H1 (cell line): ENCODE measurements at regions not wholly inside any gene's neighbourhood (a gene's known extent, or its start where the extent isn't known, plus 50 kb on each side); places are given as distances from the start of the nearest gene placed in this dataset.

Experiments
- CTCF ChIA-PET: fragments of 300-600 bp; sonication (Branson Sonifier 250); formaldehyde crosslinking; loops from one replicate; lab custom pipeline; 2021; ENCODE audit not compliant: partially characterized antibody; lab: Charles Lee
- POLR2A ChIA-PET: fragments of 300-600 bp; sonication (Branson Sonifier 250); formaldehyde crosslinking; loops from one replicate; lab custom pipeline; 2021; ENCODE audit warnings: inconsistent platforms; ENCODE audit not compliant: partially characterized antibody; lab: Charles Lee
- DNase-seq, 2 experiments: peaks; one replicate each; pipeline versions ENCODE4 v3.0.0 to v3.0.0-alpha.2; 2010 to 2022; ENCODE audit warnings: low spot score in 2 of 2, low read depth in 1 of 2, mixed read lengths in 1 of 2
- FAIRE-seq: peaks from 2 replicates; lab custom pipeline; 2011; peaks lifted over from hg19 to GRCh38; lab: Jason Lieb, UNC
- H2AFZ ChIP-seq: 2 replicates; pipeline ENCODE4 v1.8.1; 2012; ENCODE audit warnings: low read length, inconsistent platforms
- H2AK5ac ChIP-seq: 2 replicates; pipeline ENCODE4 v1.6.1; 2013; ENCODE audit warnings: low read depth, low read length
- H2BK120ac ChIP-seq: replicated peaks from 2 replicates; pipeline ENCODE3; 2013; ENCODE audit warnings: low read depth, low read length, inconsistent platforms
- H2BK12ac ChIP-seq: 2 replicates; pipeline ENCODE4 v1.6.1; 2013; ENCODE audit warnings: low read depth, low read length
- H2BK15ac ChIP-seq: 2 replicates; pipeline ENCODE4 v1.6.1; 2013; ENCODE audit warnings: low read length
- H2BK20ac ChIP-seq: 2 replicates; pipeline ENCODE4 v1.6.1; 2013; ENCODE audit warnings: low read length
- H2BK5ac ChIP-seq: 2 replicates; pipeline ENCODE4 v1.6.1; 2013; ENCODE audit warnings: low read depth, low read length
- H3K14ac ChIP-seq: 2 replicates; pipeline ENCODE4 v1.6.1; 2013; ENCODE audit warnings: inconsistent platforms; ENCODE audit not compliant: insufficient read length
- H3K18ac ChIP-seq: 2 replicates; pipeline ENCODE4 v1.6.1; 2013; ENCODE audit warnings: low read length; ENCODE audit errors: extremely low read depth
- H3K23ac ChIP-seq: 2 replicates; pipeline ENCODE4 v1.6.1; 2013; ENCODE audit warnings: inconsistent platforms; ENCODE audit not compliant: insufficient read length
- H3K23me2 ChIP-seq: 2 replicates; pipeline ENCODE4 v1.6.1; 2013; ENCODE audit warnings: low read depth, low read length
- H3K27ac ChIP-seq: 2 replicates; pipeline ENCODE4 v1.6.1; 2011; ENCODE audit warnings: low read depth, low read length, inconsistent platforms
- H3K27me3 ChIP-seq, 4 experiments: replicated peaks in 1 of 4; 1 replicate in 1 of 4; 2 replicates in 3 of 4; pipeline versions ENCODE4 v1.6.1 to v1.8.1; 2011 to 2013; ENCODE audit warnings: low read length in 3 of 4, mild to moderate bottlenecking in 3 of 4, inconsistent platforms in 2 of 4, mixed read lengths in 2 of 4, moderate library complexity in 1 of 4; ENCODE audit not compliant: control insufficient read depth in 3 of 4, insufficient read depth in 3 of 4; ENCODE audit errors: extremely low read depth in 1 of 4
- H3K36me3 ChIP-seq, 4 experiments: 2 replicates each; pipeline versions ENCODE4 v1.6.1 to v1.8.1; 2011 to 2013; ENCODE audit warnings: mild to moderate bottlenecking in 4 of 4, low read length in 3 of 4, moderate library complexity in 2 of 4, control low read depth in 1 of 4, inconsistent platforms in 1 of 4; ENCODE audit not compliant: insufficient read depth in 4 of 4, control insufficient read depth in 2 of 4
- H3K4ac ChIP-seq: replicated peaks from 2 replicates; pipeline ENCODE3; 2013; ENCODE audit warnings: low read length, low read depth, mixed read lengths, inconsistent platforms; ENCODE audit not compliant: insufficient read length
- H3K4me1 ChIP-seq, 4 experiments: replicated peaks in 1 of 4; 1 replicate in 1 of 4; 2 replicates in 3 of 4; pipeline versions ENCODE4 v1.6.1 to v1.8.1; 2011 to 2013; ENCODE audit warnings: low read length in 3 of 4, inconsistent platforms in 2 of 4, mixed read lengths in 1 of 4; ENCODE audit not compliant: insufficient read depth in 4 of 4, control insufficient read depth in 3 of 4
- H3K4me2 ChIP-seq, 2 experiments: 2 replicates each; pipeline versions ENCODE4 v1.6.1 to v1.8.1; 2011 to 2013; ENCODE audit warnings: low read depth in 2 of 2, low read length in 2 of 2, control low read depth in 1 of 2, inconsistent platforms in 1 of 2, mild to moderate bottlenecking in 1 of 2; ENCODE audit not compliant: insufficient read depth in 1 of 2
- H3K4me3 ChIP-seq, 4 experiments: fragments of 200-600, 300-600 bp in 1 of 4; sonication (generic), shearing (Covaris generic), sonication (Bioruptor Twin) in 1 of 4; 2 replicates each; pipeline versions ENCODE4 v1.5.1 to v1.8.1; 2011 to 2016; ENCODE audit warnings: low read length in 4 of 4, low read depth in 3 of 4, control low read depth in 2 of 4, inconsistent platforms in 2 of 4, mild to moderate bottlenecking in 2 of 4, mixed read lengths in 1 of 4, moderate library complexity in 1 of 4; ENCODE audit not compliant: insufficient read depth in 2 of 4; ENCODE audit errors: extremely low read depth in 1 of 4
- H3K56ac ChIP-seq: replicated peaks from 2 replicates; pipeline ENCODE3; 2013; ENCODE audit warnings: low read depth, mild to moderate bottlenecking, mixed read lengths, low read length, inconsistent platforms; ENCODE audit not compliant: insufficient read length
- H3K79me1 ChIP-seq: 2 replicates; pipeline ENCODE4 v1.6.1; 2013; ENCODE audit warnings: low read depth, low read length, control low read depth
- H3K79me2 ChIP-seq, 2 experiments: 2 replicates each; pipeline versions ENCODE4 v1.6.1 to v1.8.1; 2012 to 2013; ENCODE audit warnings: low read length in 2 of 2, mild to moderate bottlenecking in 2 of 2, inconsistent platforms in 1 of 2; ENCODE audit not compliant: insufficient read depth in 2 of 2, control insufficient read depth in 1 of 2
- H3K9ac ChIP-seq, 4 experiments: replicated peaks in 1 of 4; 1 replicate in 1 of 4; 2 replicates in 3 of 4; pipeline versions ENCODE4 v1.6.1 to v1.8.1; 2011 to 2013; ENCODE audit warnings: low read depth in 3 of 4, low read length in 3 of 4, control low read depth in 2 of 4, mild to moderate bottlenecking in 2 of 4, moderate library complexity in 2 of 4, inconsistent platforms in 1 of 4; ENCODE audit errors: extremely low read depth in 1 of 4
- H3K9me3 ChIP-seq, 2 experiments: 2 replicates each; pipeline versions ENCODE4 v1.6.1 to v1.8.1; 2012 to 2013; ENCODE audit warnings: mild to moderate bottlenecking in 2 of 2, moderate library complexity in 2 of 2, control low read depth in 1 of 2, inconsistent platforms in 1 of 2, low read depth in 1 of 2, low read length in 1 of 2, mixed read lengths in 1 of 2; ENCODE audit not compliant: insufficient read depth in 2 of 2
- H4K20me1 ChIP-seq, 2 experiments: replicated peaks in 1 of 2; 2 replicates each; pipeline versions ENCODE3 to v1.8.1; 2011 to 2013; ENCODE audit warnings: inconsistent platforms in 2 of 2, low read length in 2 of 2, mild to moderate bottlenecking in 1 of 2; ENCODE audit not compliant: insufficient read depth in 2 of 2, control insufficient read depth in 1 of 2
- H4K5ac ChIP-seq: 2 replicates; pipeline ENCODE4 v1.6.1; 2013; ENCODE audit warnings: low read length, low read depth, mixed read lengths, inconsistent platforms; ENCODE audit not compliant: insufficient read length
- H4K8ac ChIP-seq: 2 replicates; pipeline ENCODE4 v1.8.0; 2013; ENCODE audit warnings: mild to moderate bottlenecking, moderate library complexity, low read length, inconsistent platforms; ENCODE audit not compliant: insufficient read depth; ENCODE audit errors: extremely low read depth
- H4K91ac ChIP-seq: replicated peaks from 2 replicates; pipeline ENCODE3; 2013; ENCODE audit warnings: low read length, mixed read lengths, inconsistent platforms; ENCODE audit not compliant: insufficient read length
- EZH2 ChIP-seq: fragments of 200-600 bp; sonication (generic); IDR thresholded peaks from 2 replicates; pipeline ENCODE4 v1.7.1; 2012; ENCODE audit warnings: low read depth, mild to moderate bottlenecking, moderate library complexity, low read length, inconsistent platforms; ENCODE audit not compliant: severe bottlenecking
- JUN ChIP-seq: IDR thresholded peaks from 2 replicates; pipeline ENCODE4 v1.6.1; 2011; ENCODE audit warnings: low read depth, mild to moderate bottlenecking, improper control_type of control experiment, low read length
- WGBS, 2 experiments: shearing (Covaris generic) in 1 of 2; methylation state at CpG; one replicate each; pipeline versions ENCODE4 v1.1.6 to v1.1.7; 2013 to 2015; ENCODE audit warnings: low lambda C conversion rate in 2 of 2, mixed read lengths in 2 of 2, inconsistent platforms in 1 of 2, low coverage in 1 of 2, missing lambda C conversion rate in 1 of 2; ENCODE audit not compliant: insufficient replicate concordance in 2 of 2, insufficient coverage in 1 of 2, insufficient read length in 1 of 2; ENCODE audit errors: extremely low coverage in 1 of 2, missing lambda C conversion rate in 1 of 2; 5-methylcytosine and 5-hydroxymethylcytosine counted together
- TF ChIP-seq, protein P1 (sequence below): IDR thresholded peaks from 2 replicates; pipeline ENCODE4 v1.6.1; 2011; ENCODE audit warnings: low read depth, mild to moderate bottlenecking, low read length; ENCODE audit not compliant: insufficient read depth

DNA sequence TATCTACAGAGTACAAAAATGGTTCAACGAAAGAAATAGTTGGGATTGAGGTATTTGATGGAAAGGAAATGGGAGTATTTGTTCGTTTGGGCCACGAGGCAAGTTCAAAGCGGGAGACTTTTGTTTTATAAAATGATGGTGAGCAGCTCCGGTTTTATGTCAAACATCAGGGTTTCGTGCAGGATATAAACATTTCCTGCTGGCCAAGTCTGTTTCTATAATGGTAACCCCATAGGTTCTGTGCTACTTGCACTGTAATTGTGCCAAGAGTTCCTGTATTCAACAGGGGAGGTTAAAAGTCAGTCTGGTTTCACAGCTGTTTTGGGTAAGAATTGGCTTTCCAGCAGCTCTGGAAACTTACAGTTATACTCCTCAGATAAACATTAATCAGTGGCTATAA lies 290.3 kb upstream of the NRIP1 start:
- Histone ChIP-seq H2AK5ac (no peak overlapping the region), H3K4me2 (no peak overlapping the region), H2AFZ (no peak overlapping the region), H3K79me1 (no peaks in the 10 kb centered on the region), H3K27me3 (no peaks in the 10 kb centered on the region), H3K18ac (no peak overlapping the region), H3K14ac (no peak overlapping the region), H3K4me3 (no peak overlapping the region), H2BK20ac (no peak overlapping the region), H4K8ac (no peak overlapping the region), H2BK120ac (no peak overlapping the region), H2BK5ac (no peak overlapping the region), H3K4ac (no peak overlapping the region), H3K23ac (no peak overlapping the region), H2BK12ac (no peak overlapping the region), H3K9ac (no peak overlapping the region), H4K91ac (no peak overlapping the region), H3K79me2 (no peaks in the 10 kb centered on the region)
- WGBS, 2 experiments, result 95 to 100% methylated on average over 4 to 6 of the region's 6 CpGs
- DNase-seq (no peak), FAIRE-seq (no peak)
- TF ChIP-seq JUN (no peak), EZH2 (no peak)
- TF ChIP-seq, protein P1, sequence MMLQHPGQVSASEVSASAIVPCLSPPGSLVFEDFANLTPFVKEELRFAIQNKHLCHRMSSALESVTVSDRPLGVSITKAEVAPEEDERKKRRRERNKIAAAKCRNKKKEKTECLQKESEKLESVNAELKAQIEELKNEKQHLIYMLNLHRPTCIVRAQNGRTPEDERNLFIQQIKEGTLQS, result no peak
- TF ChIP-seq, all 59 proteins: peak for 0
- Histone ChIP-seq H3K9me3 (no peaks in the 10 kb centered on the region), H3K27ac (no peak overlapping the region), H3K36me3 (no peaks in the 10 kb centered on the region), H4K20me1 (no peaks in the 10 kb centered on the region), H3K56ac (no peak overlapping the region), H3K4me1 (no peaks in the 10 kb centered on the region), H3K23me2 (no peaks in the 10 kb centered on the region), H4K5ac (no peak overlapping the region), H2BK15ac (no peak overlapping the region)
- ChIA-PET CTCF (no interaction called here), POLR2A (no interaction called here)
